ENCODE measurements at regions not wholly inside any gene's neighbourhood (a gene's known extent, or its start where the extent isn't known, plus 50 kb on each side); places are given as distances from the start of the nearest gene placed in this dataset.

GRCh38 chr2:8607606-8608005, 74.2 kb upstream of the ID2 start:
- TF ChIP-seq CTCF (IDR thresholded peaks at IDR 0.05 in 4 of 5, conservative IDR thresholded peaks at IDR 0.05 in 1 of 5) (no peak), POLR2A (IDR thresholded peaks at IDR 0.05) (no peak)
